ENCODE measurements at regions not wholly inside any gene's neighbourhood (a gene's known extent, or its start where the extent isn't known, plus 50 kb on each side); places are given as distances from the start of the nearest gene placed in this dataset.

GRCh38 chr4:184317234-184317918, 99.7 kb upstream of the ENPP6 start:
- TF ChIP-seq CEBPB (IDR thresholded peaks at IDR 0.05): no peak
- no peak for TF ChIP-seq POLR2A (IDR thresholded peaks at IDR 0.05; ENCODE audit: low read length)
- TF ChIP-seq HDAC2 (IDR thresholded peaks at IDR 0.05): no peak
- no peak for TF ChIP-seq ZC3H11A (IDR thresholded peaks at IDR 0.05)
- no peak for TF ChIP-seq CTCF (IDR thresholded peaks at IDR 0.05)
- no peak for TF ChIP-seq FOXS1 (CRISPR knock-in tag; IDR thresholded peaks at IDR 0.05)
- no peak for TF ChIP-seq EHMT2 (IDR thresholded peaks at IDR 0.05; ENCODE audit: low read depth)
- TF ChIP-seq USF2 (IDR thresholded peaks at IDR 0.05): no peak
- no peak for TF ChIP-seq PBX3 (IDR thresholded peaks at IDR 0.05)
- TF ChIP-seq MAFK (IDR thresholded peaks at IDR 0.05; ENCODE audit: partially characterized antibody): no peak
- no peak for TF ChIP-seq REST (IDR thresholded peaks at IDR 0.05)
- no peak for TF ChIP-seq BHLHE40 (IDR thresholded peaks at IDR 0.05; ENCODE audit: low read depth, low read length)

Measured in A549 (cell line).